K562 (cell line): ENCODE measurements at regions not wholly inside any gene's neighbourhood (a gene's known extent, or its start where the extent isn't known, plus 50 kb on each side); places are given as distances from the start of the nearest gene placed in this dataset.

Source experiments
- ATAC-seq: fragments of 200-7000 bp; cut with Tn5 transposase; 3 replicates; pipeline ENCODE4 v1.9.1; 2020; ENCODE audit warnings: moderate library complexity
- BruUV-seq: library from RNA; stranded (reverse); fragments of 400-500 nt; replicated peaks from 2 replicates; lab custom pipeline; 2021; lab: Mats Ljungman, UMichigan
- CTCF ChIA-PET: fragments of 300-600 bp; formaldehyde crosslinking; extraction: SDS; loops from one replicate; lab custom pipeline; 2021; ENCODE audit warnings: low intra/inter-chr PET ratio; lab: Yijun Ruan, JAX
- POLR2A ChIA-PET: fragments of 300-600, 350-650 bp; sonication (Branson Sonifier 250); formaldehyde crosslinking; extraction: SDS; loops from one replicate; lab custom pipeline; 2021; ENCODE audit warnings: antibody characterized with exemption, inconsistent platforms; lab: Yijun Ruan, JAX
- DNase-seq, 4 experiments: peaks; one replicate each; pipeline versions ENCODE4 v3.0.0 to v3.0.0-alpha.2; 2011 to 2018; ENCODE audit warnings: low spot score in 3 of 4, mixed read lengths in 3 of 4; ENCODE audit errors: extremely low read depth in 1 of 4
- FAIRE-seq: peaks from 2 replicates; lab custom pipeline; 2011; peaks lifted over from hg19 to GRCh38; lab: Jason Lieb, UNC
- H2AFZ ChIP-seq: 2 replicates; pipeline ENCODE4 v1.6.0; 2011; ENCODE audit warnings: low read depth, low read length, control low read depth, inconsistent platforms
- H3K27ac ChIP-seq: fragments of 200-600 bp; 3 replicates; pipeline ENCODE4 v1.8.0; 2011; ENCODE audit warnings: low read depth, mild to moderate bottlenecking, control low read depth, inconsistent platforms, low read length, moderate library complexity, mixed read lengths; ENCODE audit errors: extremely low read depth
- H3K27me3 ChIP-seq, 2 experiments: fragments of 300-600 bp in 1 of 2; 2 replicates in 1 of 2; 3 replicates in 1 of 2; pipeline versions ENCODE4 v1.6.0 to v1.8.0; 2011; ENCODE audit warnings: inconsistent platforms in 2 of 2, low read length in 2 of 2, mild to moderate bottlenecking in 1 of 2, mixed read lengths in 1 of 2, moderate library complexity in 1 of 2; ENCODE audit not compliant: control insufficient read depth in 2 of 2, insufficient read depth in 2 of 2
- H3K36me3 ChIP-seq: fragments of 300-600 bp; 3 replicates; pipeline ENCODE4 v1.8.0; 2011; ENCODE audit warnings: mild to moderate bottlenecking, low read length, inconsistent platforms; ENCODE audit not compliant: control insufficient read depth, insufficient read depth
- H3K4me1 ChIP-seq, 2 experiments: fragments of 200-600 bp in 1 of 2; replicated peaks in 1 of 2; 2 replicates in 1 of 2; 3 replicates in 1 of 2; pipeline versions ENCODE4 v1.5.1 to v1.8.0; 2011; ENCODE audit warnings: inconsistent platforms in 2 of 2, low read length in 2 of 2, mild to moderate bottlenecking in 1 of 2, mixed read lengths in 1 of 2, moderate library complexity in 1 of 2; ENCODE audit not compliant: control insufficient read depth in 2 of 2, insufficient read depth in 2 of 2
- H3K4me2 ChIP-seq: 2 replicates; pipeline ENCODE4 v1.6.1; 2011; ENCODE audit warnings: low read length, control low read depth, inconsistent platforms, mixed read lengths; ENCODE audit not compliant: insufficient read depth
- H3K4me3 ChIP-seq: fragments of 200-600 bp; sonication (generic), shearing (Covaris generic); 2 replicates; pipeline ENCODE4 v1.5.1; 2016; ENCODE audit warnings: control low read depth, inconsistent platforms
- H3K79me2 ChIP-seq: fragments of 200-600 bp; 3 replicates; pipeline ENCODE4 v1.8.0; 2011; ENCODE audit warnings: low read length, inconsistent platforms; ENCODE audit not compliant: control insufficient read depth, insufficient read depth
- H3K9ac ChIP-seq, 2 experiments: 2 replicates each; pipeline versions ENCODE4 v1.6.0 to v1.6.1; 2011; ENCODE audit warnings: low read depth in 2 of 2, low read length in 2 of 2, control low read depth in 1 of 2, inconsistent platforms in 1 of 2, mild to moderate bottlenecking in 1 of 2, mixed read lengths in 1 of 2; ENCODE audit not compliant: insufficient read depth in 1 of 2
- H3K9me1 ChIP-seq: one replicate; pipeline ENCODE4 v1.6.0; 2011; ENCODE audit warnings: inconsistent platforms, mild to moderate bottlenecking, low read length, moderate library complexity; ENCODE audit not compliant: control insufficient read depth, insufficient read depth
- H3K9me3 ChIP-seq: replicated peaks from 2 replicates; pipeline ENCODE4 v1.5.1; 2011; ENCODE audit warnings: low read depth, low read length, inconsistent platforms; ENCODE audit not compliant: control insufficient read depth, insufficient read depth
- H4K20me1 ChIP-seq: replicated peaks from 2 replicates; pipeline ENCODE4 v1.6.1; 2011; ENCODE audit warnings: low read length, inconsistent platforms, mixed read lengths; ENCODE audit not compliant: control insufficient read depth, insufficient read depth
- CBFB ChIP-seq: sonication (generic); formaldehyde crosslinking; IDR thresholded peaks from 2 replicates; pipeline ENCODE4 v1.4.0; 2020; ENCODE audit warnings: mild to moderate bottlenecking, missing genetic modification reagents
- CBX2 ChIP-seq: fragments of 200-600 bp; sonication (generic); IDR thresholded peaks from one replicate; pipeline ENCODE4 v1.6.1; 2012; ENCODE audit warnings: mild to moderate bottlenecking, low read length, inconsistent platforms; ENCODE audit not compliant: insufficient read depth, poor library complexity, severe bottlenecking
- CC2D1A ChIP-seq: fragments of 450-650 bp; IDR thresholded peaks from 2 replicates; pipeline ENCODE4 v1.6.1; 2017; ENCODE audit warnings: mild to moderate bottlenecking
- CREB3 ChIP-seq: fragments of 450-650 bp; conservative IDR thresholded peaks from 2 replicates; pipeline ENCODE4 v1.6.1; 2016; ENCODE audit warnings: missing genetic modification characterization, low read depth, mild to moderate bottlenecking, missing compliant biosample characterization, moderate library complexity
- EGR1 ChIP-seq: fragments of 450-650 bp; conservative IDR thresholded peaks from 2 replicates; pipeline ENCODE4 v1.6.1; 2017; ENCODE audit warnings: mild to moderate bottlenecking
- HBP1 ChIP-seq: fragments of 450-650 bp; formaldehyde crosslinking; IDR thresholded peaks from 2 replicates; pipeline ENCODE4 v1.4.0; 2022; ENCODE audit warnings: missing genetic modification characterization
- KDM4B ChIP-seq, 2 experiments: fragments of 450-650 bp in 1 of 2; sonication (generic) in 1 of 2; IDR thresholded peaks; 2 replicates each; pipeline ENCODE4 v1.6.1; 2016 to 2017; ENCODE audit warnings: borderline replicate concordance in 2 of 2, antibody characterized with exemption in 1 of 2, low read depth in 1 of 2, mild to moderate bottlenecking in 1 of 2
- KLF16 ChIP-seq: IDR thresholded peaks from 2 replicates; pipeline ENCODE4 v1.6.1; 2016; ENCODE audit warnings: antibody characterized with exemption
- MITF ChIP-seq: IDR thresholded peaks from 2 replicates; pipeline ENCODE4 v1.6.1; 2014; ENCODE audit warnings: antibody characterized with exemption
- POLR3A ChIP-seq: IDR thresholded peaks from 2 replicates; pipeline ENCODE4 v1.6.1; 2011; ENCODE audit warnings: borderline replicate concordance, mild to moderate bottlenecking, moderate library complexity; ENCODE audit not compliant: insufficient read length, insufficient read depth; ENCODE audit errors: extremely low read depth
- STAT5B ChIP-seq: fragments of 250-450 bp; sonication (Bioruptor Pico); IDR thresholded peaks from 2 replicates; pipeline ENCODE4 v1.8.0; 2021; ENCODE audit warnings: mild to moderate bottlenecking, inconsistent platforms
- THRA ChIP-seq: fragments of 450-650 bp; IDR thresholded peaks from 2 replicates; pipeline ENCODE4 v1.6.1; 2017; ENCODE audit warnings: mild to moderate bottlenecking, moderate library complexity
- THRB ChIP-seq: fragments of 450-650 bp; formaldehyde crosslinking; conservative IDR thresholded peaks from 2 replicates; pipeline ENCODE4 v1.4.0; 2022; ENCODE audit warnings: mild to moderate bottlenecking, missing genetic modification characterization
- ZNF586 ChIP-seq: fragments of 450-650 bp; formaldehyde crosslinking; conservative IDR thresholded peaks from 2 replicates; pipeline ENCODE4 v1.4.0; 2020; ENCODE audit warnings: mild to moderate bottlenecking, moderate library complexity
- ZNF76 ChIP-seq: fragments of 250-450 bp; sonication (Bioruptor Pico); IDR thresholded peaks from 2 replicates; pipeline ENCODE4 v1.4.0; 2020; ENCODE audit warnings: mild to moderate bottlenecking, moderate library complexity, borderline replicate concordance
- ZNF780A ChIP-seq: fragments of 250-450 bp; sonication (Bioruptor Pico); IDR thresholded peaks from 2 replicates; pipeline ENCODE4 v1.5.0; 2021; ENCODE audit warnings: mild to moderate bottlenecking
- WGBS: fragments of 100-300 bp; shearing (Covaris generic); methylation state at CpG from one replicate; pipeline ENCODE4 v1.1.6; 2016; ENCODE audit warnings: low coverage, mixed read lengths; ENCODE audit not compliant: insufficient coverage; ENCODE audit errors: missing lambda C conversion rate; 5-methylcytosine and 5-hydroxymethylcytosine counted together
- in situ Hi-C: fragments of 300-500 bp; cut with MboI; formaldehyde crosslinking; loops from 4 replicates; pipeline ENCODE4 v1.15.0; 2018; ENCODE audit warnings: inconsistent platforms, mixed read lengths
- intact Hi-C: fragments of 100-400 bp; cut with micrococcal nuclease; formaldehyde crosslinking; loops from 2 replicates; pipeline ENCODE4 v1.14.2; 2022

GRCh38 chr15:31211353-31211752, 109.8 kb upstream of the TRPM1 start:
- Histone ChIP-seq H2AFZ (no peak overlapping the region), H3K9me1 (no peaks in the 10 kb centered on the region)
- POLR2A ChIA-PET, result interaction anchor here (1.1 kb wide), 1 partner anchor 224 kb away, joined by 3 read pairs; no protein-coding TSS in a partner anchor
- TF ChIP-seq ZNF780A (CRISPR knock-in tag) (no peak), HBP1 (CRISPR knock-in tag) (no peak), CBX2 (no peak), MITF (no peak), ZNF76 (CRISPR knock-in tag) (no peak), POLR3A (no peak), CREB3 (tag) (no peak), KDM4B (IDR thresholded peaks at IDR 0.05; ENCODE audit: borderline replicate concordance in 2 of 2, low read depth in 1 of 2) (no peak), STAT5B (no peak), EGR1 (no peak), CC2D1A (no peak), ZNF586 (CRISPR knock-in tag) (no peak), CBFB (CRISPR knock-in tag) (no peak), KLF16 (no peak), THRB (CRISPR knock-in tag) (no peak), THRA (no peak)
- TF ChIP-seq, all 486 proteins: peak for 0
- no TSS peak for BruUV-seq
- no peak overlapping the region for H3K9ac ChIP-seq
- in situ Hi-C loops, result no loop called here
- H3K36me3 ChIP-seq, result no peaks in the 10 kb centered on the region
- CTCF ChIA-PET, result no interaction called here
- WGBS, result 0% methylated on average over 4 of the region's 4 CpGs
- FAIRE-seq, result no peak
- intact Hi-C loops, result no loop called here
- no peak overlapping the region for H3K27ac ChIP-seq
- H4K20me1 ChIP-seq, result no peaks in the 10 kb centered on the region
- no peak overlapping the region for H3K4me2 ChIP-seq
- H3K79me2 ChIP-seq, result no peaks in the 10 kb centered on the region
- H3K9me3 ChIP-seq, result no peaks in the 10 kb centered on the region
- H3K27me3 ChIP-seq, result peaks cover 0 to 21% of the 10 kb centered on the region in 2 experiments; a peak in 4 of 5 replicates
- no peak overlapping the region for H3K4me3 ChIP-seq
- H3K4me1 ChIP-seq, result peaks cover 0 to 14% of the 10 kb centered on the region in 2 experiments; a peak in 2 of 5 replicates
- no peak for DNase-seq
- no peak for ATAC-seq
